GM18505 (cell line): ENCODE measurements at regions not wholly inside any gene's neighbourhood (a gene's known extent, or its start where the extent isn't known, plus 50 kb on each side); places are given as distances from the start of the nearest gene placed in this dataset.
"Not testable (repeated sequence)": the region's sequence is repeated elsewhere in the genome, so short reads cannot be mapped to it uniquely, and the experiment has no call there.

Experiments used
- ATAC-seq: cut with Tn5 transposase; IDR thresholded peaks from one replicate; pipeline ENCODE4 v1.9.1; 2021; ENCODE audit not compliant: unreplicated experiment
- POLR2A ChIP-seq: IDR thresholded peaks from 4 replicates; pipeline ENCODE4 v1.6.1; 2011; ENCODE audit warnings: borderline replicate concordance; ENCODE audit not compliant: insufficient read depth, insufficient read length; ENCODE audit errors: extremely low read depth

DNA sequence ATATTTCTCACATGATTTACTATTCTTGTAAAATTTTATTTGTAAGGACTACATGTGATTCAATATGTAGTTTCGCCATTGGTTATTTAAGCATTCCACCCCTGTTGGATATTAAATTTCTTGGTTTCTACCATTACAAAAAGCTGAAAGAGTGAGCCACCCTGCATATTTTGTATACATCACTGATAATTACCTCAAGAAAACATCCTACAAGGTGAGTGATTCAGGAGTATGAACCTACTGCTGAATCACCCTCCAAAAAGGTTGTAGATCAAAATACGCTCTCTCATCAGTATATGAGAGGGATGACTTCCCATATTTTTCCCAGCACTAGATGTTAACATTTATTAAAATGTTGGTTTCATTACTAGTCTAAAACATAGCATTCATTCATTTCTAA, 454.3 kb upstream of the WWC1 start:
- no peak for ATAC-seq
- TF ChIP-seq POLR2A = no peak

DNA sequence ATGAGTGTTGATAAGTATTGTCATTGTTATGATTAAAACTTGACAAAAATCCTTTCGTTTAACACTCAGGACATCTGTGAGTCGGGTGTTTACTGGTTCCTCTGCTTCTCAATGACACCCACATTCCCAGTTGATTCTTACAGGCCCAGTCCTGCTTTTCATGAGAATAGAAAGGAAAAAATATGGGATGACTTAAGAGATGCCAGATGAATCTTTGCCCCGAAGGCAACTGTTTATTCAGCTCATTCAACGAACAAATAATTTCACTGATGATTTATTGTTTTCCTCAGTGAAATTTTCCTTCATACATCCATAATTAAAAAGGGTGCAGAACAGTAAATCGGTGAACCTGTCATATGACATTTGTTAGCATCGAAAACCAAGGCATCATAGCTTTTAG, 452.4 kb upstream of the WWC1 start:
- no peak for TF ChIP-seq POLR2A

DNA sequence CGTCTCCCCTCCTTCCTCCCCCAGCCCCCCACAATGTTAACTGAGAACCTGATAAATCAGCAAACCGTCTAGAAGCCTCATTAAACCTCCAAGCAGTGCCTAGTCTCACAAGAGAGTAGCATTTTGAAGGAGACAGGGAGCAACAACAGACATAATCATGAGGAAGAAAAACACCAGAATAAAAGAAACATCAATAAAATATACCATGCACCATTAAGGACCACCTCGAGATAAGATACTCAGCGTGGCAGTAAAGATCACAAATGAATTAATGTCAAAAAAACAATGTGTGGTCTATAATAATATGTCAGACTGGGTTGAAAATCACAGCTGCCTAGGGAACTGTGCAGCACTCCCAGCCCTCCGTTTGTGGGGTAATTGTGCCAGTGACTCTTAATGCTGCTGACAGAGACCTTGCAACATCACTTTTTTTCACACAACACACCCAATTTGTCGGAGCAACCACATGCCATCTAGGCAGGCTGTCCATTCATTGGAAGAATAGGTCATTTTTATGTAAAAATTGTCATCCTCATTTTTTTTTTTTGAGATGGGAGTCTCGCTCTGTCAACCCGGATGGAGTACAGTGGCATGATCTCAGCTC, 450.8 kb upstream of the WWC1 start:
- TF ChIP-seq POLR2A = no peak
- ATAC-seq = no peak

More for the DNA sequence above, 452.4 kb upstream of the WWC1 start:
- ATAC-seq = no peak

DNA sequence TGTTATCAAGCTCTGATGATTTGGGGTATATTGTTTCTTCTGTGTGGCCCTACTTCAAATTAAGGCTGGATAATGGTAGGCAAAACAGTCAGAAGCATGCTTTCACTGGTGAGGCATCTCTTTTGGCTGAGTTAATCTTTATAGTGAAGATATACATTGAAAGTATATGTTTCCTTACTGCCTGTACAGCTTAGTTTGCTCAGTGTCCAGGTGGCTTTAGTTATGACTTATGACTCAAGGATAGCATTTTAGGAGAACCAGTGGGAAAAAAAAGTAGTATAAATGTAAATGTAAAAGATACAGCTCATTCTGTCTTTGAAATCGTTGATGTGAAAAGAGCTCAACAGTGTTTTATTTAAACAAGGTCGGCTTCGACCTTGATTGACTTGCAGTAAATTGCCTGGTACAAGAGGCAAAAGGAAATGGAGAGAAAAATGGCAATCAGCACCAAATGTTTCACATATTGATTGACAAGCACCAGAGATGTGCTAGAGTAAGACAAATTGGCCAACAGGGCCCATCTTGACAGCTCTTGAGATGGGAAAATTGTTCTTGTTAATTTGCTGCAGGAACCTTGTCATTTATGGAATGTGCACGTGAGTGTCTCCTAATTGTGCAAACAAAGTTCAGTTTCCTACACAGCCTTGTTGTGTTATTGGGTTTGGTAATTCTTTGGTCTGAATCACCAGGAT, 447.4 kb upstream of the WWC1 start:
- TF ChIP-seq POLR2A = no peak
- ATAC-seq = no peak

DNA sequence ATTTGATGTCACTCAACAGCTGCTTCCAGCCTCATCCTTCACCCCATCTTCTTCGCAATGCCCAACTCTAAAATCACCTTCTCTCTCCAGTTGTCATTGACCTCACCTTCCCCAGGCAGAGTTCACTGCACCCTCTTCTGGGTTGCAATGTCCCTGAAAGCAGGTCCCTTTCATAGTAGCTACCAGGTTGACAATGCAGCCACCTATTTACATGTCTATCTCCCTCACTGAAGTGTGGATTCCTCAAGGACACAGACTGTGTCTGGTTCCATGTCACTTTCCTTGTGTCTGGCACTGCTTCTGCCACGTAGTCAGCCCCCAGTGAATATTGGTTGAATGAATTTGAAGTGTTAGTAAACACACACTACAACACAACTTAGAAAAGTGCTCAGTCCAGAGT, 445.5 kb upstream of the WWC1 start:
- no peak for ATAC-seq
- TF ChIP-seq POLR2A = no peak

DNA sequence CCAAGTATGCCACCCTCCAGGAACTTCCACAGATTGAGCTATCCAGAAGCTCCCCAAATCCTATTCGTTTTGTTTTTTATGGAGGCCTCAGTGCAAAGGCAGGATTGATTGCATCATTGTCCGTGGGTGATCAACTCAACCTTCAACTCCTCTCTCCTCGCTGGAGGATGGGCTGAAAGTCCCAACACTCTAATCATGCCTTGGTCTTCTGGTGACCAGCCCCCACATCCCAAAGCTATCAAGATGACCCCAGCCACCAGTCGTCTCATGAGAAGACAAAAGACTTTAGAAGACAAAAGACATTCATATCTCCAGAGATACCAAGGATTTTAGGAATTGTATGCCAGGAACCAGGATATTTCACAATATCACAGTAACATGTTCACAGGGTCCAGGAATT, 441.6 kb upstream of the WWC1 start:
- no peak for ATAC-seq
- TF ChIP-seq POLR2A = no peak

DNA sequence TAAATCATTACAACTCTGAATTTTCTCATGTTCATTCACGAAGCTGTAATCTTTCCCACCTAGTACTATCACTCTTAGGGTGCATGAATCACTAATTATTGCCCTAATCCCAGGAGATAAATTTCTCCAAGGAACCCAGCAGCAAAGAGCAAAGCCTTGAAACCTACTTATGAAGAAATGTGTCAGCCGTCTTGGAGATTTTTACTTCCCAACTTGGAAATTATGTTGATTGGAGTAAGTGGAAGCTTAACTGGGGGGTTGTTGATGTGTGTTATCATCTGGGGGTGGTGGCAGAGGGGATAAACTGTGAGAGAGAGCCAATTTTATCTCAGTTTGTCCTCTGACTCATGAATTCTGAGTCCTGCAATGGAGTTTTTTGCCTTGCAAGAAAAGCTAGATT, 440.5 kb upstream of the WWC1 start:
- no peak for TF ChIP-seq POLR2A
- ATAC-seq = no peak

DNA sequence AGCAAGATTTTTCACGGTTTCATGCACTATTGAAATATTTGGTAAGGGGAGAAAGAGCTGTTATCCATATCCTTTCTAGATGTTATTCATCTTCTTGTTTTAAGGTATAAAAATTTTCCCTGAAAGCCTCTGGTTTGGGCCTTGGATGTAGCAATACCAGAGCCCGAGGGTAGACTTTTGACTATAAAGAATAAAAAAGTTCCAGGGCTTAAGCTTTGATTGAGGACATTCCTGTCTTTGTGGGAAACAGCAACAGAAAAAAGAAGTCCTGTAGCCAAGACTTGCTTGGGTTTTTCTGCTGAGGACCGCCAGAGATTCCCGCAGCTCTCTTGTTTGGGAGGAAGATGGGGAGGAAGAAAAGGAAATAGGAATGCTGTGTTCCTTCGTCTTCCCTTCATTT, 440.0 kb upstream of the WWC1 start:
- TF ChIP-seq POLR2A = no peak
- ATAC-seq = no peak

DNA sequence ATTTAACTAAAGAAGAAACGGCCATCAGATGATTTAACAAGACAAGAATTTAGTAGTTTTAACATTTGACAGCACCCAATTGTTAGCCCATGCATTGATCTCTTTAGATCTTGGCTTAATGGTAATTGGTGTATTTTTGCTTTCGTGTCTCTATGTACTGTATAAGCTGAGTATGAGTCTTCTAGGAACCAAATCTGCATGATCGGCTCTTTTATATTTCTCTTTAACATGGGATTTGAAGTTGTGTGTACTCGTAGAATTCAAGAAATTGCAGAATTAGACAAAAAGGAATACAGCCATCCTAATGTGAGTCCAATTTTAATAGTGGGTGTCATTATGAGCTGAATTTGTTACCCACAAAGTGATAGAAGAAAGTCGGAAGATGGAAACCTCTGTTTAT, 438.9 kb upstream of the WWC1 start:
- no peak for ATAC-seq
- TF ChIP-seq POLR2A = no peak

DNA sequence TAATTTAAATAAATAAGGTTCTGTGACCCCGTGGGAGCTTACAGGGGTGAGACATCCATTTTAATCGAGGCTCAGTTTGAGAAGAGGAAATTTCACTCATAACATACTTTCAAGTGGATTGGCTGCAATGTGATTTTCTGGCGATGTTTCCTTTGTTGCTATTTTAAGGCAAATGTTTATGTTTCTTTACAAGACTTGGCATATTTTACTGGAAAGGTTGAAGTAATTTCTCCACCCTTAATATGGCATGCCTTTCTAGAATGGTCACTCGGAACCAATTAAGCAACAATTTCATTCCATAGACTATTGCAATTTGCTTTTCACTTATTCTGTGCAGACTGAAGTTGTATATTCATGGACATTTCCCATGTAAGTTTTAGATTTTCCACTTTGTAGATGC, 438.0 kb upstream of the WWC1 start:
- no peak for ATAC-seq
- no peak for TF ChIP-seq POLR2A

DNA sequence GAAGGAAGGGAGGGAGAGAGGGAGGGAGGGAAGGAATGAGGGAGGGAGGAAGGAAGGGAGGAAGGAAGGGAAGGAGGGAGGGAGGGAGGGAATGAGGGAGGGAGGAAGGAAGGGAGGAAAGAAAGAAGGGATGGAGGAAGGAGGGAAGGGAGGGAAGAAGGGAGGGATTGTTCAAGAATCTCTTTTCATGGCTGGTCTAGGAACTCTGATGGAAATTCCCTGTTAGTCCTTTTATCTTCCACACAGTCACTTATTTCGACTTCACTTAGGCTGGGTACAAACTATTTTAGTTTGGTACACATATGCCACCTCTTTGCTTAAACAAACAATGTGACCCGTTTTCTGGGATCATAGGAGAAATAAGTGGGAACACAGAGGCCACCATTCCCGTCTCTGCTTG, 435.6 kb upstream of the WWC1 start:
- TF ChIP-seq POLR2A = no peak
- no peak for ATAC-seq

DNA sequence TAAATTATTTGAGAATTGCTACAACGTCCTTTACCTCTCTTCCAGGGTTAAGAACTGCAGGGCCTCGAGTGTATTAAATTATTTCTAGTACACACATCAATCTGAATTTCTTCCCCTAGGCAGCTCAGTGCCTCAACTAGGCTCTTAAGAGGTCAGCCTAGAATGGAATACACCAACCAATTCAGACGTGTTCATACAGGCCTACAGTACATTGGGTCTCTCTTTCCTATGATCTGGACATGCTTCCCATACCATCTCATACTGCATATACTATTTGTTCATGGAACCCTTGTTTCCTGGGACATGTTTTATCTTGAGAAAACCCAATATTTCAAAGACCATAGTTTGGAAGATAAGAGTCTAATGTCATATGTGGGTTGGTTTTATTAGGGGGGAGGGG, 434.1 kb upstream of the WWC1 start:
- no peak for TF ChIP-seq POLR2A
- no peak for ATAC-seq

DNA sequence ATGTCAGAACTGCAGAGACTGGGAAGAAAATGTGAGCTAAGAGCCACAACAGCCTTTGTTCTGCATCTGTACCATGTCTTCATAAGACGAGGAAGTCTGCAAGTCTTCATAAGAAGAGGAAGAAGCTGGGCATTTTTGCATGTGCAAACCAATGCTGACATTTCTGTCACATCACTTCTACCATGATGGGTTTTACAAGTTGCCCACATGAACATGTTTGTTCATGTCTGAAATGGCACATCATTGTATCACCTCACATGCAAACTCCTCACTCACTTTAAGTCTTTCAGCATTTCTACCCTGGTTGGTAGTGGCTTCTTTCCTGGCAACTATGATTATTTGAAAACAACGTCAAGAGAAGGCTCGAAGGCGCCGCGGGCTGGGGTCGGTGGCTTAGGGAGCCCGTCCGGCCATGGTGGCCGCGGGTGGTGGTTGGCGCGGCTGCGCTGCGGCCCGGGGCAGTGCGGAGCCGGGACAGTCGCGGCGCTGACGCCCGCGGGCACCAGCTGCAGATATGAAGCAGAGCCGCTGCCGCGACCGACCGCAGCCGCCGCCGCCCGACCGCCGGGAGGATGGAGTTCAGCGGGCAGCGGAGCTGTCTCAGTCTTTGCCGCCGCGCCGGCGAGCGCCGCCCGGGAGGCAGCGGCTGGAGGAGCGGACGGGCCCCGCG, 433.1 kb upstream of the WWC1 start:
- not testable (repeated sequence) for ATAC-seq

DNA sequence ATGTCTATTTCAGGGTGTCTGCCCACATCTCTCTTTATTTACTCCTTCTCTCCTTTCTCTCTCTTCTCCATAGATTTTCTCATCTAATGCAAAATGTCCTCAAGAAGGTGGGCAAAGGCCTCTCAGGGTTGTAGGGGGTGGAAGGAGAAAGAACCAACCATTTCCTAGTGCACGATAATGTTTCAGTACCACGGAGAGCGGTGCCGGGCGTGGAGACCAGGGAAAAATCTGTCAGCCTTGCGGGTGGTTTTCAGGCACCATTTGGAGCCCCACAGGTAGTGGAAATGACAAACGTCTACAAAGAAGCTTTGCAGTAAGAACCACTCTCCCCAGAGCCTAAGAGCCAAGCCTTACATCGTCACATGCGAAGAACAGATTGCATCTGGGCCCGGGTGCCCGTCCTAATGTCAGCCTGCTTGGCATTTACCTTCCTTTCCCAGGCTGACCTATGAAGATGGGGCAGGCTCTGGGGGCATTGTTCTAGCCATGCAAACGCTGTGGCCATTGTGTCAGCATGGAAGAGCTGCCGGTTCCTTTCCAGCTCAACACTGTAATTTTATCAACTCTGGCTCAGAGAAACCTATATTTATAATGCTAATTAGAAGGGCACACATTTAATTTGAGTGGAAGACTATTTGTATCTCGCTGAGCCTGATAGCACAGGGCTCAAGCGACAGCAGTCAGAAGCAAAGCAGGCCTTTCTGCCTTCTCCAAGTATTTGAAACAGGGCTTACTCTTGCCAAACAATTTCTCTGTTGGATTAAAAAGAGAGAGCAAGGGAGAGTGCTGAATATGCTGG, 430.1 kb upstream of the WWC1 start:
- no peak for TF ChIP-seq POLR2A
- ATAC-seq = no peak

DNA sequence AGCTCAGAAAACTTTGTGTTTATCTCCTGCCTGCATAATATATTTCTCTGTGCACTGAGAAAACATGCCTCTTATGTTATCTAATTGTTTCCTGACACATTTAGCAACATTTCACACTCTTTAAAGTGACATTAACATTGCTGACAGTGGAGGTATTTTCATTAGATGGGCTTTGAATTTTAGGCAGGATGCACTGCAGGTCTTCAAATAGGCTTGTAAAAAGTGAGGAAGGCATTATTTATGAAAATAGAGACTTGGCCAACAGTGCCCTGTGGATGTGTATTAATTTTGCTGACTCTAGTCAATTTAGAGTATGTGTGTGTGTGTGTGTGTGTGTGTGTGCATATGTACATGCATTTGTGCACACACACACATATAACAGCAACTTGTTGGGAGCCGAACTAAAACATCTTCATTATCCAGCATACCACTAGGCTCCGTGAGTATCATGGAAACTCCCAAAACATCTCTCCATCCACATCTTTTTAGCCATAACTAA, 429.5 kb upstream of the WWC1 start:
- no peak for ATAC-seq
- no peak for TF ChIP-seq POLR2A
